GM18858 (cell line): ENCODE measurements at regions not wholly inside any gene's neighbourhood (a gene's known extent, or its start where the extent isn't known, plus 50 kb on each side); places are given as distances from the start of the nearest gene placed in this dataset.
"Not testable (repeated sequence)": the region's sequence is repeated elsewhere in the genome, so short reads cannot be mapped to it uniquely, and the experiment has no call there.

Experiments
- ATAC-seq: cut with Tn5 transposase; IDR thresholded peaks from one replicate; pipeline ENCODE4 v1.9.1; 2021; ENCODE audit not compliant: unreplicated experiment

- no peak for ATAC-seq
These were observed 597.9 kb upstream of the TBL1XR1 start for GRCh38 chr3:177795216-177795615.

GRCh38 chr3:177795859-177796258 lies 598.6 kb upstream of the TBL1XR1 start:
- no peak for ATAC-seq

- ATAC-seq, result not testable (repeated sequence)
These were observed 602.9 kb upstream of the TBL1XR1 start for GRCh38 chr3:177800147-177800546.

GRCh38 chr3:177800561-177800960 lies 603.3 kb upstream of the TBL1XR1 start:
- ATAC-seq, result no peak

- no peak for ATAC-seq
These were observed 605.0 kb upstream of the TBL1XR1 start for GRCh38 chr3:177802151-177802900.

- no peak for ATAC-seq
These were observed 606.2 kb upstream of the TBL1XR1 start for GRCh38 chr3:177803500-177803899.

GRCh38 chr3:177804032-177804431 lies 606.8 kb upstream of the TBL1XR1 start:
- ATAC-seq, result no peak

- no peak for ATAC-seq
These were observed 607.4 kb upstream of the TBL1XR1 start for GRCh38 chr3:177804646-177805045.

- ATAC-seq, result no peak
These were observed 610.0 kb upstream of the TBL1XR1 start for GRCh38 chr3:177807150-177807875.

GRCh38 chr3:177808928-177809478 lies 611.7 kb upstream of the TBL1XR1 start:
- ATAC-seq, result not testable (repeated sequence)

- no peak for ATAC-seq
These were observed 612.9 kb upstream of the TBL1XR1 start for GRCh38 chr3:177810162-177810623.

GRCh38 chr3:177811112-177811511 lies 613.8 kb upstream of the TBL1XR1 start:
- ATAC-seq, result no peak

GRCh38 chr3:177811835-177812234 lies 614.6 kb upstream of the TBL1XR1 start:
- no peak for ATAC-seq

GRCh38 chr3:177812492-177812891 lies 615.2 kb upstream of the TBL1XR1 start:
- no peak for ATAC-seq

- ATAC-seq, result no peak
These were observed 616.0 kb upstream of the TBL1XR1 start for GRCh38 chr3:177813322-177813721.

GRCh38 chr3:177816667-177817208 lies 619.5 kb upstream of the TBL1XR1 start:
- no peak for ATAC-seq

- ATAC-seq, result no peak
These were observed 620.5 kb upstream of the TBL1XR1 start for GRCh38 chr3:177817751-177818150.

- ATAC-seq, result no peak
These were observed 621.5 kb upstream of the TBL1XR1 start for GRCh38 chr3:177818712-177819240.

GRCh38 chr3:177820683-177821316 lies 623.5 kb upstream of the TBL1XR1 start:
- peak; percentile 93 for ATAC-seq

GRCh38 chr3:177822681-177823096 lies 625.4 kb upstream of the TBL1XR1 start:
- ATAC-seq, result no peak

- ATAC-seq, result no peak
These were observed 626.5 kb upstream of the TBL1XR1 start for GRCh38 chr3:177823701-177824189.
